ENCODE measurements at regions not wholly inside any gene's neighbourhood (a gene's known extent, or its start where the extent isn't known, plus 50 kb on each side); places are given as distances from the start of the nearest gene placed in this dataset.

DNA sequence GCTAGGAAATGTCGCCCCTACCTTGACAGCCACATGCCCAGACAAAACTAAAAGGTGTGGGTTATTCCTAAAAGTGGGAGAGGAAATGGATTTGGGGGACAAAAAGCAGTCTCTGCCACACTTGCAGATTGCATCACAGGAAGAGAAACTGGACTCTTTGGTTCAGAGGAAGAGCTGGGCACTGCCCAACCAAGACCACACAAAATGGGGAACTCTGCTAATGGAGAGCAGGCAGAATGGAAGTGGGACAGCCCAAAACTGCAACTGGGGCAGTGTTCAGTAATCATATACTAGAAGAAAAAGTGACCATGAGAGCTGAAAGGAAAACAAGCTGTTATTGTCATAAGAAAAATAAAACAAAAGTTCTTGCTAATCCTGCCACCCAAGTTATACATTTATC, 138.9 kb upstream of the FRMD4B start:
- TF ChIP-seq, protein P1, sequence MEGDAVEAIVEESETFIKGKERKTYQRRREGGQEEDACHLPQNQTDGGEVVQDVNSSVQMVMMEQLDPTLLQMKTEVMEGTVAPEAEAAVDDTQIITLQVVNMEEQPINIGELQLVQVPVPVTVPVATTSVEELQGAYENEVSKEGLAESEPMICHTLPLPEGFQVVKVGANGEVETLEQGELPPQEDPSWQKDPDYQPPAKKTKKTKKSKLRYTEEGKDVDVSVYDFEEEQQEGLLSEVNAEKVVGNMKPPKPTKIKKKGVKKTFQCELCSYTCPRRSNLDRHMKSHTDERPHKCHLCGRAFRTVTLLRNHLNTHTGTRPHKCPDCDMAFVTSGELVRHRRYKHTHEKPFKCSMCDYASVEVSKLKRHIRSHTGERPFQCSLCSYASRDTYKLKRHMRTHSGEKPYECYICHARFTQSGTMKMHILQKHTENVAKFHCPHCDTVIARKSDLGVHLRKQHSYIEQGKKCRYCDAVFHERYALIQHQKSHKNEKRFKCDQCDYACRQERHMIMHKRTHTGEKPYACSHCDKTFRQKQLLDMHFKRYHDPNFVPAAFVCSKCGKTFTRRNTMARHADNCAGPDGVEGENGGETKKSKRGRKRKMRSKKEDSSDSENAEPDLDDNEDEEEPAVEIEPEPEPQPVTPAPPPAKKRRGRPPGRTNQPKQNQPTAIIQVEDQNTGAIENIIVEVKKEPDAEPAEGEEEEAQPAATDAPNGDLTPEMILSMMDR (conservative IDR thresholded peaks at IDR 0.05), result no peak
- no peak for TF ChIP-seq ZFX (IDR thresholded peaks at IDR 0.05)

All from C4-2B (cell line).